GM21447 (cell line): ENCODE measurements at regions not wholly inside any gene's neighbourhood (a gene's known extent, or its start where the extent isn't known, plus 50 kb on each side); places are given as distances from the start of the nearest gene placed in this dataset.

ENCODE experiments used
- ATAC-seq: cut with Tn5 transposase; IDR thresholded peaks from one replicate; pipeline ENCODE4 v1.9.1; 2021; ENCODE audit not compliant: unreplicated experiment

DNA sequence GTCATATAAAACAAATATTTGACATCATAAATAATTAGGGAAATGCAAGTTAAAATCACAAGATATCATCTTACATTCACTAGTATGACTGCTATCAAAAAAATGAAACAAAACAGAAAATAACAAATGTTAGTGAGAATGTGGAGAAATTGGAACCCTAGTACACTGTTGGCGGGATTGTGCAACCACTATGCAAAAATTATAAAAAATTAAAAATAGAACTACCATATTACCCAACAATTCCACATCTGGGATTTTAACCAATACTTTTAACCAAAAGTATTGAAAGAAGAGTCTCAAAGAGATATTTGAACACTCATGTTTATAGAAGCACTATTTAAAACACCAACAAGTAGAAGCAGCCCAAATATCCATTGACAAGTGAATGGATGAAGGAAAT is 797.2 kb upstream of the ADAMTS5 start:
- ATAC-seq, result no peak

DNA sequence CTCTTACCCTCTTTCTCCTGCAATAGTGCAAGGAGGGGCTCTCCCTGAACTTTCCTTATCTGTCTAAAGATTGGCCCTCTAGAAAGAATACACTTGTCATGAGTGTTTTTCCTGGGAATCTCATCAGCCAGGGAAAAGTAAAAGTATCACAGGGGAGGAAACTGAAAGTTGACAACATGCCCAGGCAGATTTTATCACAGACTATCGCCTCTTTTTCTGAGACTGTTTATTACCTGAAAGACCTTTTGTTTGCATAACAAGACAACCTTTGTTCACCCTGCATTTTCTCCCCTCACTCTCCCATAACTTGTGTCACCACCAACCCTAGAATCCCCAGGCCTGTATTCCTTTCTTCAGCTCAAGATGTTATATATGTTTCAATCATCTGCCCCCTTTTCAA is 794.7 kb upstream of the ADAMTS5 start:
- no peak for ATAC-seq

DNA sequence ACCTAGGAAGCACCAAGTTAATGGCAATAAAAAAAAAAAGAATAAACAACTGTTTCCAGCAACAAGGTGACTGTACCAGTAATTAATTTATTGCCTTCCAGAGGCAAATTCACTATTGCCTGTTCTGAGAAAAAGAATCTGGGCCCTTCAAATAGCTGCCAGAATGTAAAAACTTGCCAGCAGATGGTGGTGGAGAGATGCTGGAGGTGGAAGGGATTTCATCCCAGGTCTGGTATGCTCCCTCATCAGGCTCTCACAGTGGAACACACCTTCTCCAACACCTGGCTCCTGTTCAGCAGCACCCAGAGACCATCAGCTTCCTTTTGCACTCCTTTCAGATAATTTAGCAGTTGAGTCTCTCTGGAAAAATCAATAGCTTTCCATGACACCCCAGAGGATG is 792.9 kb upstream of the ADAMTS5 start:
- ATAC-seq, result no peak

DNA sequence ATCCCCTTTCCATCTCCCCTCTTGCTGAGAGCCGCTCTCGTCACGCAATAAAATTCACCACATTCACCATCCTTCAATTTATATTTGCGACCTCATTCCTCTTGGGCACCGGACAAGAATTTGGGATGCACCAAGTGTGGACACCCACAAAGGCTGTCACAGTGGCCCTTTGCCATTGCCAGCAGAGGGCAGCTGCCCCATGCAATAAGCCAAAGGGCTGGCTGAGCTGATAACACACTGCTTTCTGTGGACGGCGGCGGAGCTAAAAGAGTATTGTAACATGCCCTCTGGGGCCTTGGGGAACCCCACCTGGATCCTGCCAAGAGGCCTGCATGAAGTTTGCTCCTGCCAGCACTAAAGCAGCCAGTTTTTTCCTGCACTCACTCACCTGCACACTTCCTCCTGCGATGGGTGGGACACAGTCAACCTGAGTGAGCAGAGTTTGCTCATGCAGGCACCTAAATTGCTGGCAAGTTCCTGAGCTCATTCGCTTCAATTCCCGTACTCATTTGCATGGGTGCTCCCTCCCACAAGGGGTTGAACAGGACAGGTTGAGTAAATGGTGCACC is 792.3 kb upstream of the ADAMTS5 start:
- no peak for ATAC-seq

DNA sequence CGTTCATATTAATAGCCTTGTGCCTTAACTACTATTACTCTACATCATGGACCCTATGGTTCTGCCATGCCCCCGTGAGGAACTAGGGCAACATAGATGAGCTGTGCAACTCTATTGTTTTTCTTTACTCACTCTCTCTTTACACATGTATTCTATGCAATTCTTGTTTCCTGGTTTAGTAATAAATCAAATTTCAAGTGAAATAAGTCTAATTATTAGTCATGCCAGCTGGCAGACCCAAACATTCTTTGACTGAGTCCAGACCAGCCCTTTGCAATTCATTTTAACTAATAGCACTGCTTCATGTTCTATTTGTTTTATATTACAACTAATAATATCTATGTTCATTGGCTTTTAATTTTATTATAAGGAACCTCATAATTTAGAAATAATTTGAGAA is 789.3 kb upstream of the ADAMTS5 start:
- no peak for ATAC-seq

DNA sequence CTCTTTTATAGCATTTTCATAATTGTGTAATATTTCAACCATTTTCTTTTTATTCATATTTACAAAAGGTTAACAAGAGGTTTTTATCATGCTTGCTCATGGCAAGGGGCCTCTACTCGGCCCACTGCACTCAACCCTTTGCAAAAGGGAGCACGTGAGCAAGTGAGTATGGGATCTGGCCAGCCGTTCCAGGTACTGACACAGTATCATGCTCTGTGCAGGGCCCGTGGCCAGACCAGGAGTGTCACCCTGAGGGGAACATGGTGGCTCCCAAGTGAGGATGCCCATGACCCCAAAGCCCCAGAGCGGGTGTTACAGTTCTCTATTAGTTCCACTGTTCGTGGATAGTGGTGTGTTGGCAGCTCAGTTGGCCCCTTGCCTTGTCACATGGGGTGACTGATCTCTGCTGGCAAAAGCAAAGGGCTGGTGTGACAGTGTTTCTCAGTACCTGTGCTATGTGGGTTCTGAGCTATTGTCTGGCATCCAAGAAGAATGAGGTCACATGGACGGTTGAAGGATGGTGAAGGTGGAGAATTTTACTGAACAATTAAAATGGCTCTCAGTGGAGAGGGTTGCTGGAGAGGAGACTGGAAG is 777.2 kb upstream of the ADAMTS5 start:
- no peak for ATAC-seq

DNA sequence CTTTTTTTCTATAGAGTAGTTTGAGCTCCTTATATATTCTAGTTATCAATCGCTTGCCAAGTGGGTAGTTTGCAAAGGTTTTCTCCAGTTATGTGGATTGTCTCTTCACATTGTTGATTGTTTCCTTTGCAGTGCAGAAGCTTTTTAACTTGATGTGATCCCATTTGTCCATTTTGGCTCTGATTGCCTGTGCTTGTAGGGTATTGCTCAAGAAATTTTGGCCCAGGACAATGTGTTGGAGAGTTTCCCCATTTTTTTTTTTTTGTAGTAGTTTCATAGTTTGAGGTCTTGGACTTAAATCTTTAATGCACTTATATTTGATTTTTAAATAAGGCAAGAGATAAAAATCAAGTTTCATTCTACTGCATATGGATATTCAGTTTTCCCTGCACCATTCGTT is 774.8 kb upstream of the ADAMTS5 start:
- ATAC-seq, result no peak

DNA sequence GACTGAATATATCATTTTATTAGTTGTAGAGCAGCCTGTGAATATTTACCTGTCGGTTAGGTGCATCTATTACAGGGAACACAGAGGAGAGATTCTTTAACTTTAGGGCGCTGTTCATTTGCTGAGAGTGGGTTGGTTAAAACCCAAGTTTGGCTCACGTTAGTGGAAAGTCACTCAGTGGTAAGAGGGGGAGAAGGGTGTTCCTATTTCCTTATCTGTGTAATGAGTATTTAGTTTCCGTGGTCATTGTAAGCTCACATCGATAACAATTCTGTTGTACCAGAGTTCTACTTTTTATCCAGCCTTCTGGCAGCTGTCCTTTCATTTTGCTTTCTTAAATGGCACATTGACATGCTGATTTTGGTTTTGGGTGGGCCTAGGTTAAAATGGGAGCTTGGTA is 773.2 kb upstream of the ADAMTS5 start:
- ATAC-seq, result no peak

DNA sequence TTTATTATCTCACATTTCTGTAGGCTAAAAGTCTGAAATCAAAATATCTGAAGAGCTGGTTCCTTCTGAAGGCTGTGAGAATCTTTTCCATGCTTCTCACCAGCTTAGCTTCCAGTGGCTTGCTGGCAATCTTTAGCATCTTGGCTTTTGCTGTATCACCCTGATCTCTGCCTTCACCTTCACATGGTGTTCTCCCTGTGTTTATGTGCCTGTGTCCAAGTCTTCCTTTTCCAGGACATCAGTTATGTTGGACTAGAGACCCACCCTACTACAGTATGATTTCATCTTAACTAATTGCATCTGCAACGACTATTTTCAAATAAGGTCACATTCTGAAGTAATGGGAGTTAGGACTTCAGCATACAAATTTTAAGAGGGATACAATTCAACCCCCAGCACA is 772.3 kb upstream of the ADAMTS5 start:
- no peak for ATAC-seq

DNA sequence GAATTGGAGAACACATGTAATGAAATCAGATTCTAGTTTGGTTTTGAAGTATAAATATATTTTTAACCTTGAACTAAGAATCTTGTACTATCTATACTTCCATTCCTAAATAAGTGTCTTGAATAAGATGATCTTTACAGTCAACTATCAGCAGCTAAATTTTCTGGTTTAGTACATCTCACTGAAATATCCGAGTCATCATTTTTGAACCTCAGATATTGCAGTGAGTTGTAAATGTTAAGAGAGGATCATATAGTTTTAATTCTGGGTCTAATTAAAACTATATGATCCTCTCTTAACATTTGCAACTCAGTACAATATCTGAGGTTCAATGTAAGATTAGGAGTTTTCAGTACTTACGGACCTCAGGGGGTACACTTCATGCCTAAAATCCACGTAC is 768.8 kb upstream of the ADAMTS5 start:
- ATAC-seq, result no peak

DNA sequence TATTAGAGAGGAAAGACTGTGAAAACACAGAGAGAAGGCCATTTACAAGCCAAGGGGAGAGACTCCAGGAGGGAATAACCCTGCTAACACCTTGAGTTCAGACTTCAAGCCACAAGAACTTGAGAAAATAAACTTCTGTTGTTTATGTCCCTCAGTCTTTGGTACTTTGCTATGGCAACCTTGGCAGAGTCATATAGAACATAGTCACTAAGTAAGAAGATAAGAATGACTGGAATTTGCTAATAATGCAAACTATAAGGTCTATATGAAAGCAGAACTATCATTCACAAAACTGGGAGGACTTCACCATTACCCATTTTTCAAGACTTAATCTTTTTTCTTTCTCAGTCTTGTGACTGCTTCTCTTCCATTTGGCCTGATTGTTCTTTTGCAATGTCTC is 767.3 kb upstream of the ADAMTS5 start:
- ATAC-seq, result no peak

DNA sequence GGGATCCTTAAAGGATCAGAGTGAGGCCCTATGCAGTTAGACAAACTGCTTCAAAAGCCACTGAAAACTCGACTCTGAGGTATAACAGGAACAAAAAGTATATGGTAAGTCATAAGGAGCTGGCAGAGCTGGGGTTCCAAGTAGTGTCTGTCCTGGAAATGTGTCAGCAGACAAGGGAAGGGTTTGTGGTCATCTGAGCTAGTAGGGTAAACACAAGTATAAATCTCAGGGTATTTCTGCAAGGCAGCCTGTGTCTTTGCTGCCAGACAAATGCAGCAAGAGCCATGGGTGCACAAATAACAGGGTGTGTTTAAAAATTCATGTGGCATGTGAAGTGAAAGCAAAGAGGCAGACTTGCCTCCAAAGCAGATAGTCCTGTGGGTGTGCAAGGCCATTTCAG is 759.0 kb upstream of the ADAMTS5 start:
- no peak for ATAC-seq

DNA sequence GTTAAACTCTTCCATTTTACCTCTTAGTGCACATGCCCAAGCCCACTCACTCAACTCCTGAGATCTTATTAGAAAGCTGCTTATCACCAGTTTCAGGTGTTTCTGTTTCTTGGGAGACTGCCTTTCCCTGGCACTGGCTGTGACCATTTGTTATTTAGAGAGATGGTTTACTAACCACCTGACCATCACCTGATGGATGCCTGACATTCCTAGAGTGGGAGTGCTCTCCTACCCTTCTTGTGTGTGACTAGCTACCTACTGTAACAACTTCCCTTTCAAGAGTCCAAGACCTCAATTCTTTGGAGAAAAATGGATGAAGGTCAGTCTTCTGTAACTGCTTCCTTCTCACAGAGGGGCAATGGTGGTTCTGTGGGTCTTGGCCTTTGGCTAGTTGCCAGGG is 755.2 kb upstream of the ADAMTS5 start:
- no peak for ATAC-seq

DNA sequence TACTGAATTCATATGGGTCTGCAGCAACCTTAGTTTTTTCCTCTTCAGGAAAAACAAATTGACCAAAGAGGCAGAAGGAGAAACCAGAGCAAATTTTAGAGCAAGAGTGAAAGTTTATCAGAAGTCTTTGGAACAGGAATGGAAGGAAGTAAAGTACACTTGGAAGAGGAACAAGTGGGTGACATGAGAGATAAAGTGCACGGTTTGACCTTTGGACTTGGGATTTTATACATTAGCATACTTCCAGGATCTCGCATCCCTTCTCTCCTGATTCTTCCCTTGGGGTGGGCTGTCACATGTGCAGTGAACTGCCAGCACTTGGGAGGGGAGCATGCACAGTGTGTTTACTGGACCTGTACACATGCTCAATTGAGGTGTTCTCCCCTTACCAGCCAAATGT is 754.8 kb upstream of the ADAMTS5 start:
- no peak for ATAC-seq

DNA sequence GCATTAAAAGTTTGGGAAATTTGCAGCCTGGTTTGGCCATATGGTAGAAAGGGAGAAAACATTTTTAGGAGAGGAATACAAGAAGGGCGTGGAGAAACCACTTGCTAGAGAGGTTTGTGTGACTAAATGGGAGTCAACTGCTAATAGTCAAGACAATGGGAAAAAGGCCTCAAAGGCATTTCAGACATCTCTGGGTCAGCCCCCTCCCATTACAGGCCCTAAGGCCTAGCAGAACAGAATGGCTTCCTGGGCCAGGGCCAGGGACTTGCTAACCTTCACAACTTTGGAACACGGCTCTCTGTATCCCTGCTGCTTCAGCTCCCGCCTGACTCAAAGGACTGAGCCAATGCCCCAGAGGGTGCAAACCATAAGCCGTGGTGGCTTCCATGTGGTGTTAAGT is 752.3 kb upstream of the ADAMTS5 start:
- ATAC-seq, result no peak

DNA sequence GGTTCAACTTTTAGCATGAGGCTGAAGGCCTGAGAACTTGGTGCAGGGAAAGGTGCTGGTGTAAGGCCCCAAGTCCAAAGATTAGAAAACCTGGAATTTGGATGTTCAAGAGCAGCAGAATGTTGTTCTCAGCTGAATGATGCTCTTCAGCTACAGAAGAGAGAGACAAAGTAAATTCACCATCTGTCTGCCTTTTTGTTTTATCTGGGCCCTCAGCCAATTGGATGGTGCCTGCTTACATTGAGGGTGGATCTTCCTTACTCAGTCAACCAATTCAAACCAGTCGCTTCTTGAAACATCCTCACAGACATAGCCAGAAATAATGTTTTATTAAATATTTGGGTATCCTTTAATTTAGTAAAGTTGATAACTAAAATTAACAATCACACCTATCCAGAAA is 748.2 kb upstream of the ADAMTS5 start:
- no peak for ATAC-seq

DNA sequence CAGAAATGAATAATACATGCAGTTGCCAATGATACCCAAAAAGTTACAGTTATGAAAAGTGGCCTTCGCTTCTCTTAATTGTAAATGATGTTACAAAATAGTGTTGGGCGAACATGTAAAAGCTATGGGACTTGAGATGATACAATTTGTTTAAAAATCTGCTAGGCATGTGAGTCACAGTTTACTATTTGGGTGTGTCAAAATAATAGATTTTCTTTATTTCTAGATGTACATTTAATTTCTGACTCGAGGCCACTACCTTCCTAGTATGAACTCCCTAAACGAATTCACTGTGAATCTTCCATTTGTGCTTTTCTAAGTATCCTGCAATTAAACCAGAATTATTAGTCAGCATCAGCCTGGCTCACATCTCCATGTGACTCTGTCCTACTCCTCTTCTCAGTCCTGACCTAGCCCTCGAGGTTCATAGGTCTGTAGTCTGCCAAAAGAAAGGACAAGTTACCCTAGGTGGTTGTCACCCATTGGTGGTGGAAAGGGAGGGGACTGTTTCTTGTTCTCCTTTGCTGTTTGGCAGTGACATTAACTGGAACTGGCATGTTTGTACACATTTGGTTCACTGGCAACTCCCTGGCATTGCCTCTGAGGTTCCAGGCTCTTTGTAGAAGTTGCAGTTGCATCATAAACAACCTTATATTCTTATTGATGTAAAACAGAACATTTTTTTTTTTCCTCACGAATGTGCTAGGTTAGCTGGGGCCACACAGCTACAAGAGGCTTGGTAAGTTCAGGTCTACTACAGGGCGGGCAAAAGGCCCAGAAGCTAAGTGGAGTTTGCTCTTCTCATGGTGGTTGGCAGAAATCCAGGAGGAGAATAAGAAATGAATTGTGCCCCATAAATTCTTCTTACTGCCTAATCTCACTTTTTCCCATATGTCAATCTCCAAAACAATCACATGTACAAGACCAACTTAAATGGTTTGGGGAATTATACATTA is 746.5 kb upstream of the ADAMTS5 start:
- no peak for ATAC-seq

DNA sequence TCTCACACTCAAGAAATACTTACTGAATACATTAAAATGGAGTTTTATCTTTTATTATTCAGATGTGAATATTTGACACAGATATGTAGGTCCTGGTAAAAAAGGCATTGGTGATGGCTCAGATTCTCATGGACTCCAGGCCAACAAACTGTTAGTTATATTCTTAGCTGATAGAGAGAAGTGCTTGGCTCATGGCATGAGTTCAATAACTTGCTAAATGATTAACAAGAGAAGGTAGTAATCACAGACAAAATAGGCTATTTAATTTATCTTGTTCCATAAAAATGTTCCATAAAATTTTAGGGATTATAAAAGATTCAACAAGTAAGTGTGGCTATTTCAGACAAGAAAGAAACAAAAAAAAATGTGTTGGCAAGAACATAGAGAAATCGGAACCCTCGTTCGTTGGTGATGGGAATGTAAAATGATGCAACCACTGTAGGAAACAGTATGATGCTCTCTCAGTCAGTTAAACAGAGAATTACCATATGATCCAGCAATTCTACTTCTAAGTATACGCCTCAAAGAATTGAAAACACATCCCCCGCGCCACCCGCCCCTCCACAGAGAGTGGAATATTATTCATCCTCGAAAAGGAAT is 737.8 kb upstream of the ADAMTS5 start:
- no peak for ATAC-seq

DNA sequence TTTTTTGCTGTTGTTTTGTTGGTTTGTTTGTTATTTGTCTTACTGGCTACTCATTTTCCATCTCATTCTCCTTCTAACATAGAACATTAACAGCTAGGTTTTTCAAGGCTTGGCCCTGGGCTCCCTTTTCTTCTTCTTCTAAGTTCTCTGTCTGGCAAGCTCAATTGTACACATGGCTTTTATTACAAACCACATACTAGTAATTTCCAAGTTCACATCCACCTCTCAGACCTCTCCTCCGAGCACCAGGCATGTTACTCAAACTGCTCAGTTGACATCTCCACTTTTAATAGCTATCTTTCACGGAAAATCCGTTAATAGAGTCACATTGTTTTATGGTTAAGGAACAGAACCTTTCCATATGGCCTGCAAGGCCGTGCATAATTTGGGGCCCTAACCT is 736.9 kb upstream of the ADAMTS5 start:
- ATAC-seq, result no peak

DNA sequence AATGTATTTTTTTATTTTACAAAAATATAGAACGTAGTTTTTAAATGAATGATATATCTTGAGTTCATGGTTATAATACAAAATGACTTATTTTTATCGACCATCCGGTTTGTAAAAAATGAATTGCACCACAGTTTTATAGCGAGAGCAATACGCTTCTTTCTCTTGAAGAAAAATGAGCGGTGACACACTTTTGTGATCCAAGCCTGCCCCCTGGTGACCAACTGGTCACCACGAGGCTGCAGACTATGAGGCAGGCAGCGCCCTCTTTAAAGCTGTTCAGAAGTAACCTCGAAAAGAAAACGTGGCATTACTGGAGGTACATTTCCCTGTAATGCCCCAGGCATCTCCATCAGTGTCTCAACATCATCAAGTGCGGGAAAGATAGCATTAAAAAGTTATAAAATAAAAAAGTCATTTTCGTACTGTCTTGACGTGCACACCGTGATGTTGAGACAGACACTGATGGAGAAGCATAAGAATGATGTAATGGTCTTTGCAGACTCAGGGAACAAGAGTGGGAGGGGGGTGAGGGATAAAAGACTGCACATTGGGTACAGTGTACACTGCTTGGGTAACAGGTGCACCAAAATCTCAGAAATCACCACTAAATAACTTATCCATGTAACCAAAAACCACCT is 734.2 kb upstream of the ADAMTS5 start:
- ATAC-seq, result no peak

DNA sequence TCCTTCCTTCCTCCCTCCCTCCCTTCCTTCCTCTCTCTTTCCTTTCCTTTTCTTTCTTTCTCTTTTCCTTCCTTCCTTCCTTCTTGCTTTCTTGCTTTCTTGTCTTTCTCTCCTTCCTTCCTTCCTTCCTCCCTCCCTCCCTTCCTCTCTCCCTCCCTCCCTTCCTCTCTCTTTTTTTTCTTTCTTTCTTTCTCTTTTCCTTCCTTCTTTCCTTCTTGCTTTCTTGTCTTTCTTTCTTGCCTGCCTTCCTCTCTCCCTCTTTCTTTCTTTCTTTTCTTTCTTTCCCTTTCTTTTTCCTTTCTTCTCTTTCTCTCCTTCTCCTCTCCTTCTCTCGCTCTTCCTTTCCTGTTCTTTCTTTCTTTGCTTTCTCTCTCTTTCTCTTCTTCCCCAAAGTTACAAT is 728.4 kb upstream of the ADAMTS5 start:
- ATAC-seq, result no peak
